CD4-positive, alpha-beta T cell treated with Interleukin-15 for 4 hours (primary cell): ENCODE measurements at regions not wholly inside any gene's neighbourhood (a gene's known extent, or its start where the extent isn't known, plus 50 kb on each side); places are given as distances from the start of the nearest gene placed in this dataset.

ENCODE experiments used
- DNase-seq: peaks from one replicate; pipeline ENCODE4 v3.0.0-alpha.2; 2020; ENCODE audit warnings: low spot score

DNA sequence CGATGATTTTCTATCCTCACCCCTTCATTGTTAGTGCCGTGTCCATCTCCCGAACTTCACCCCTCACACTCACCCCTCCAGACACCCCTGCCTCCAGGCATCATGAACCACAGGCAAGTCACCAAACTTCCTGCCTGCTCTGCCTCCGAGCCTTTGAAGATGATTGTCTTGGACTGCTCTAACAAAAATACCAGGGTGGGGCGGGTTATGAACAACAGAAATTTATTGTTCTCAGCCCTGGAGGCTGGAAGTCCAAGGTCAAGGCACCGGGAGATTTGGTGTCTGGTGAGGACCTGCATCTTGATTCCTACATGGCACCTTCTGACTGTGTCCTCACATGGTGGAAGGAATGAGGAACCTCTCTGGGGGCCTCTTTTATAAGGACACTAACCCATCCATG, 1508.3 kb downstream of the TBC1D22A start:
- DNase-seq, result no peak

DNA sequence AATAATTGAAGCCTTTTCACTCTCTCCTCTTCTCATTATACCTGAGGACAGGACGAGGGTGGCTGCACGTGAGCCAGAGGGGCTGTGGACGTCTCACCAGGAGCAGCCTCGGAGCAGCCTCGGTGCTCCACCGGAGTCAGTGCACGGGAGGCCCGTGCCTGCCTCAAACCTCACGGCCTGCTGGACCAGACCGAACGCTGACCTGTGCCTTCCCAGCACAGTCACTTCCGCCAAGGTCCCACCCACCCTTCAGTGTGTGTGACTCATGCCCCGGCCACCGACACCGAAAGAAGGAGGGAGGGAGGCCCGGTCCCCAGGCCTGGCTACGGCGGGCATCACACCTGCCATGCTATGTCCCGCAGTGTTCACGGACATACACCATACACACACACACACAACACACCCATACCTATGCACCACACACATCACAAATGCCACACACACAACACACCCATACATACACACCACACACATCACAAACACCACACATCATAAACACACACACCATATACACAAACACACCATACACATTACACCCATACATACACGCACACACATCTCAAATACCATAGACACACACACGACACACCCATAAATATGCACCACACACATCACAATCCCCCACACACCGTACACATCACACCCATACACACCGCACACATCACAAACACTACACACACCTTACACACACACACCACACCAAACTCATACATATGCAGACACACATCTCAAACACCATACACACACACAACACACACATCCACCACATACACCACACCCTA, 1506.5 kb downstream of the TBC1D22A start:
- no peak for DNase-seq

DNA sequence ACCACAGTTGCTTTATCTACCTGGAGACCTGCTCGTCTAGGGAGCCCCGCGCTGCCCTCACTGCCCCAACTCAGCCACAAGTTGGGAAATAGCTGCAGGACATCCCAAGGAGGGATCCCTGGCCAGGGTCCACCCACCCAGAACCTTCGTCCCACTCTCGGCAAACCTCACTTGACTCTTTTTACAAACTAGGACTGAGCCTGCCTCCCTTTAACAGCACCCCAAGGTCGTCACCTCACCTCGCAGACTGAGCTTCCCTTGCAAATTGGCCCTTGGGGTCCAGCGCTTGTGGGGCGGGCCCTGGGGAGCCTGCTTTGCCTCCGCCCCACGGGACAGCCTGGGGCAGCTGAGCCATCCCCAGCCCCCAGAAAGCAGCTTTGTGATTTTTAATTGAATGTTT, 1505.8 kb downstream of the TBC1D22A start:
- no peak for DNase-seq

DNA sequence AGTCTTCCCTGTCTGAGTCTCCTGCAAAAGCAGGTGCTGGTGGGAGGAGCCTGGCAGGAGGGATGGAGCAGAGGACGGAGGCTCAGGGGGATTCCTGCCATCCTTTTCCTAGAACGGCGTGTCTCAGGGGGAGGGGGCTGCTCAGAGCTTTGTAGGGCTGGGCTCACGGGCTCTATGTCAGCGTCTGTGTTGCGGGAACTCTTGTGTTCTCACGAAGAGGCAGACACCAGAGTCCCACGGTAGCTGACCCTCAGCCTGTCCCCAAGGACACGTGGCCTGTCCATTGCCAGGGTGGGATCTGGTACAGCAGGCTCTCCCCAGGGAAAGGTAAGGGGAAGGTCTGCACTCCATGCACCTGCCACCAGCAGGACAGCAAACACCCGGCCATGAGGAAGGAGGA, 1505.2 kb downstream of the TBC1D22A start:
- no peak for DNase-seq

GRCh38 chr22:48265000-48265625, 1502.7 kb downstream of the TBC1D22A start:
- DNase-seq, result no peak

DNA sequence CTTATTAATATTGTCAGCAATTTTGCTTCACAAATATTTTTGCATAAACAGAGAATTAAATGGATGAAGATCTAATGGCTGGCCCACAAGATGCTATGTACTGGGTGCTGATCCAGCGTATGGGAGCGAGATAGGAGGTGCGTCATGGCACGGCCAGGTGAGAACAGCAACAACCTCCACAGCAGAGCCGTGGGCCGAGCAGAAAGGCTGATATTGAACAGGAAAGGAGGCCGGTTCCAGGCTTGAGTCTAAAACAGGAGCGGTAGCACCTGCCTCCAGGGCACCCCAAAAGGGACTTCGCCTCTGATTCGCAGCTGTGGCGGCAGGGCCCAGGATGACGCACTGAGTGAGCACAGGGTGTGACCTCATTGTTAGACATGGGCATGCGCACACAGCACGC, 1502.1 kb downstream of the TBC1D22A start:
- no peak for DNase-seq

GRCh38 chr22:48263791-48264351, 1501.4 kb downstream of the TBC1D22A start:
- DNase-seq, result no peak

- no peak for DNase-seq
Observed at GRCh38 chr22:48263431-48263765, 1500.9 kb downstream of the TBC1D22A start.

DNA sequence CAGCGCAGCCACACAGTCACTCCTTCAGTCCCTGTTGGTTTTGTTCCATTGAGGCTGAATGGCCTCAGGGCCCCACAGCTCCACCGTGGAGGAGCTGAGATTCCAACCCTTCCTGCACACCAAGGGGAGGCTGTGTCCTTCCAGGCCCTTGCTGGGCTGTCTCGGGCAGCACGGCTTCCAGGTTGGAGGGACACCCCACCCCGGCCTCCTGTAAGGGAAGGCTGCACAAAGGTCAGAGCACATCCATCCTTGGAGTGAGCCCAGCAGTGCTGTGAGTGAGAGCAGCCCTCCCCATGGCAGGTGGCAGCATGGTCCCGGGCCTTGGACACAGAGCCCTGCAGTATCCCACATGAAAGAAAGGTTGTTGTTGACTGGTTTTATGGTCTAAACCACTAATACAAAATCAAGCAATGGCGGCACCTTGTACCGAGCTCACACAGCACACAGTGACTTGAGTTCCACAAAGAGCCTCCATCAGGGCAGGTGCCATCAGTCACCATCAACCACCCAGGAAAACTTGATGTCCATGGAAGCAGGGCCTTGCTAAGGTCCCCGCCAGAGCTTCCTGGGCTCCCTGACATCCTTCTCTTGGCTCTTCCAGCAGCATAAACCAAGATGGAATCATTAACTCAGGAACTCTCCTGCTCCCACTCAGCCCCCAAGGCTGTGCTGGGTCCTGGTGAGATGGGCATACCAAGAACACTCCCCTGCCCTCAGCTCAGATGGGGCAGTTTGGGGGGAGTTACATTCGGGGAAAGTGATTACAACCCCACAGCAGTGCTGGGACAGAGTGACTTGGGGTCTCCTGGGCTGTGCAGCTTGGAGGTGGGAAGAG, 1500.4 kb downstream of the TBC1D22A start:
- DNase-seq, result no peak

- no peak for DNase-seq
Observed at GRCh38 chr22:48261706-48262105, 1499.3 kb downstream of the TBC1D22A start.

DNA sequence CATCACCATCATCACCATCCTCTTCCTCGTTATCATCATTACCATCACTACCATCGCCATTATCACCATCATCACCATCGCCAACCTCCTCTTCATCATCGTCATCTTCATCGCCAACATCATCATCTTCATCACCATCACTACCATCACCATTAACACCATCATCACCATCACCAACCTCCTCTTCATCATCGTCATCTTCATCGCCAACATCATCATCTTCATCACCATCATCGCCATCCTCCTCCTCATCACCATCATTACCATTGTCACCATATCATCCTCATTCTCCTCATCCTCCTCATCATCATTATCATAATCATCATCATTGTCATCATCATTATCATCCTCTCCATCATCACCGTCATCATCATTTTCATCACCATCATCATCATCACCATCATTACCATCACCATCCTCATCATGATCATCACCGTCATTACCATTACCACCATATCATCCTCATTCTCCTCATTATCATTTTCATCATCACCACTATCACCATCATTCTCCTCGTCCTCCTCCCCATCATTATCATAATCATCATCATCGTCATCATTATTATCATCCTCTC, 1498.7 kb downstream of the TBC1D22A start:
- no peak for DNase-seq

DNA sequence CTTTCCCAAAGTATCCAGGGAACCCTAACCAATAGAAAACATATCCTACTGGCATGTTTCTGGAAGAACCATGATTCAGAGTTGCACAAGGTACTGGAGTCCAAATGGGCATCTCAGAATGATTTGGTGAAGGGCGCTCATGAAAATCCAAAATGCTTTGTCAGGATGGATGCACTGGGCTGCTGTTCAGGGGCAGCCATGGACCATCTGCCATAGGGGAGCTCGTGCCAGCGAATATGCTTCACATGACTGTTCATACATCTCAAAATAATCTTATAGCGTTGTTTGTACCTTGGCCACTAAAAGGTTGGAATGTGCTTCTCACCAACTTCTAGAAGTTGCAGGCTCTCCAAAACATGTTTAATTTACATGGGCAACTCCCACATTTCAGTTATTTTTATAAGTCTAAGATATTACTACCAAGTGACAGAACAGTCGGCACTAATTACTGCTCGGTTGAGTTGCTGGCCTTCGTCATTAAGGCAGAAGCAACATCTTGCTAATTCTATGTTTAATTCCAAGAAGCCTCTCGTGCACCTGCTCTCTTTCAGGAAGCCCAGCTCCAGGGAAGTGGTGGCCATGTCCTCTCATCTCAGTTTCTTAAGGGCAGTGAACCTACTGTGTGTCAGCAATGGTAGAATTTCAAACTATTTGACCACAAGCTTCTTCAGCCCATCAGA, 1497.7 kb downstream of the TBC1D22A start:
- no peak for DNase-seq

- DNase-seq, result no peak
Observed at GRCh38 chr22:48258811-48259210, 1496.4 kb downstream of the TBC1D22A start.

- no peak for DNase-seq
Observed at GRCh38 chr22:48258064-48258701, 1495.7 kb downstream of the TBC1D22A start.

- DNase-seq, result no peak
Observed at GRCh38 chr22:48257685-48258055, 1495.2 kb downstream of the TBC1D22A start.

- DNase-seq, result no peak
Observed at GRCh38 chr22:48256776-48257684, 1494.6 kb downstream of the TBC1D22A start.

- no peak for DNase-seq
Observed at GRCh38 chr22:48256041-48256739, 1493.7 kb downstream of the TBC1D22A start.

DNA sequence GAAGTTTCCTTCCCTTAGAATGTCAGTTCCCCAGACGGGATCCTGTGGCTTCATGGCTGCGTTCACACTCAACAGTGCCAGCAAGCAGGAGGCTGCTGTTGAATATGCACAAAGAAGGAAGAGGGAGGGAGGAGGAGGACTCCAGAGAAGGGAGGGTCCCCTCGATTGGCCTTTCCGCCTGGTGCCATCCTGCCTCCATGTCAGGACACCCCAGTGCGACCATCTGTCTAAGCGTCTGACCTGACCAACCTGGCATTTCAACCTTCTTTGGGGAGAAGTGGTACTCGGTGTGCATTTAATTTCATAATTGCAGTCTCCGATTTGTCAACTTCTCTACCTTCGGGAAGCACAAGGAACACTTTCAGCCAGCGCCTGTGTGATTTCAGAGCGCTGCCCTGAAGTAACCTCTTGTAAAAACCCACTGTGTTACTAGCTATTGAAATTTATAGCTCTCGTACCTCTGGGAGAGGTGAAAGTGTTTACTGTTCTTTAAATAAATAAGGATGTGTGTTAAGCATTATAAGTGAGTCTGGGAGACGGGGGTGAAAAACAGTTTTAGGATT, 1491.9 kb downstream of the TBC1D22A start:
- DNase-seq, result no peak

GRCh38 chr22:48253573-48253972, 1491.1 kb downstream of the TBC1D22A start:
- DNase-seq, result no peak
